KG1 (cell line): ENCODE measurements at regions not wholly inside any gene's neighbourhood (a gene's known extent, or its start where the extent isn't known, plus 50 kb on each side); places are given as distances from the start of the nearest gene placed in this dataset.

Source experiments
- DNase-seq: peaks from one replicate; lab custom pipeline; 2025; lab: John Stamatoyannopoulos, UW

DNA sequence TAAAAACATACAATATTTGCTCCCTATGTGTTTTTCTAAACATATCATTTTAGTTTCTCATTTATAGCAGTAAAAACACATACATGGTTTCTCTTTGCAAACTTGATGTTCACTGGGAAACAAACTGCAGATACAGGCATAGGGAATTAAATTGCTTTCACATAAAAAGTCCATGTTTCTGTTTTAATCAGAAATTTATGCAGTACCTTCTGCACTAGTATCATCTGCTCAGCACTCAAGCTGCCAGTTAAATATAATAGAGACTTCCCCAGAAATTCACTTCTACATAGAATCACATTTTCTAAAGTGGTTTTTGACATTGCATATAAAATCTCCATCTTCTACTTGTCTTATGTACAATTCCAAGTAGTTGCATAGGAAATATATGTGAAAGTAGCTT lies 1107.3 kb upstream of the NRXN1 start:
- no peak for DNase-seq

DNA sequence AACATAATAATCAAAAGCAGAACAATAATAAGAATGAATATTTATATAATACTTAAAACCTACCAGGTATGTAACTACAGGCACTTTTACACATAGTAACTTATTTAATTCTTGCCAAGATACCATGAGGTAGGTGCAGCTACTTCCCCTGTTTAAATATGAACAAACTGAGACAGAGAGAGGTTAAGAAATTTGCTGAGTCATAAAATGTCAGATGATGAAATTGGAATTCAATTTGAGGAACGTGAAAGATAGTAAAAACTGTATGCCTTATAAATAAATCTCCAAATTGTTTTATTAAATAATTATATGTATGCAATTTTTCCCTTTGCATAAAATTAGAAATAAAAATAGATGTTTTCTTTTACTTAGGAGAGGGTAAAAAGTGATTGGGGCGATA lies 1103.3 kb upstream of the NRXN1 start:
- no peak for DNase-seq

DNA sequence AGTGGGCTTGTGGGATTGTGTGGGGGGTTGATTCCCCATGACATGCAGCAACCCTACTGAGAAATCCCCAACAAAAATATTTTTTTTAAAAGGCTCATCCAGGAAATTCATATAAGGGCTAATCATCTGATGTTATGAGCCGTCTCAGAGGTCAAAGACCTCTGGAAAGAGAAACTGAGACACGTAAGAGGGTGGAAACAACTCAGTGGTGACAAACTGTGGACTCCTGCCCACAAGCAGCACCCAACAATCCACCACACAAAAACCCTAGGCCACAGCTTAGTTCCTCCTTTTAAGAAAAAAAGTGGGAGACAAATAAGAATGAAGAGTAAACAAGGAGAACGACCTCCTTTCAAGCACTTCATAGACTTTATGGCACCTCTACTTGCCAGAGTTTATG lies 1096.1 kb upstream of the NRXN1 start:
- no peak for DNase-seq

DNA sequence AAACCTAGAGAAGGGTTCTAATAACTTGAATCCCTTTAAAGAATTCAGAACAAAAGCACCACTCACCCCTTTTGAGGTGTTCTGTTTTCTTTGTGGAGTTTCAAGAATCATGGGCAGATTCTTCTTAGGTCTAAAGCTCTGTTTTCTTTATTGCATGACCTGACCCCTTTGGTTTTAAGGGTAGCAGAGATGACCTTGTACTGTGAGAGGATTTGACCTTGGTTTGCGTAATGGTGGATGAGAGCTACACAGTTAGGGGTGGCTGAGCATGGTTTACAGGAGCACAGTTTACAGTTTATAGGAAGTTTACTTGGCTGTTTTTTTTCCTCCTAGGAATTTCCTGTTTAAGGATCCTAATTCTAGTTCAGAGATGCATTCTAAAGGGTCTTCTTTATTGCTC lies 1095.6 kb upstream of the NRXN1 start:
- no peak for DNase-seq

DNA sequence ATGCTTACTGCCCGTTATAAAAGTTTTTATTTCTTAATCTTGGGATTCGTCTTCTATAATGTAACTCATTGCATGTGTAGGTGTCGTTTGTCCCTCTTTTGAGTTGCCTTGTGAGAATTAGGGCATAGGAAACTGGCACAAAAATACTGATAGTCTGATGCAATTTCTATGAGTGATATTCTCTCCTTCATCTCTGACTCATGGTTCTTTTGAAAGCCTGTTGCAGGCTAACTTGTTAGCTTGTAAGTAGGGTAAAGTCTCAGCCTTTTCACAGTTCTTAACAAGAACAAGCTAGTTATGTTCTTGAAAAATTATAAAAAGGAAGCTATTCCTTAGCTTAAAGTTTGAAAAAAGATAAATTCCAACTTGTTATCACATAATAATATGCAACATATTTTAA lies 1085.4 kb upstream of the NRXN1 start:
- DNase-seq: no peak

DNA sequence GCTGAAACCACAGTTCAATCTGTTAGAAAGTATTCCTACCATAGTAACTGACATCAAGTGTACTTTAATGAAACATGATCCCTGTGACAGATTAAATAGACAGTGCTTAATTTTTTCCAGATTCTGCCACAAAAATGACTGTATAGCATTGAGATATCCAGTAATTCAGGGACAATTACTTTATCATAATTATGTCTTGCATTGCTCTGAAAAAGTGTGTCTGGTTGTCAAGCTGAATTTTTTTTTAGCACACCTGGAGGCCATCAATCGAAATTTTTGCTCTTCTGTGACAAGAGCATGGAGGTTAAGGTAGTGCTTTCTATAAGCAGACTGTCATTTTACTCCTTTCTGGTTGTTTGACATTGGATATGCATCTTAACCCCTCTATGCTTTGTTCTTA lies 1083.8 kb upstream of the NRXN1 start:
- no peak for DNase-seq

DNA sequence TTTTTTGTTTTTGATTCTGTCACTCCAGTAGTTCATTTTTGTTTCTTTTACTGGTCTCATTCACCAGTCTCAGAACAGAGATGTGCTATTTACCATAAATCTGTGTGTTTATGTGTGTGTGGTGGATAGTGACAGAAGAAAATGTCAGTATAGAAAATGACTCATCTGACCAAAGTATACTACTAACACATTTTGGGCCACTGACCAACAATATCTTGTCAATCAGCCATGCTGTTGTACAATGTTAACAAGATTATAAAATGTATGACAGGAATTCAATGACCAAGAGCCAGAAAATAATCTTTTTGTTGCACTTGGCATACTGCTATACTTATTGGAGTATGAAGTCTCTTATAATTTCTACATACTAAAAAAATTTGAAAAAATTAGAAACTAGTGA lies 1081.4 kb upstream of the NRXN1 start:
- no peak for DNase-seq

DNA sequence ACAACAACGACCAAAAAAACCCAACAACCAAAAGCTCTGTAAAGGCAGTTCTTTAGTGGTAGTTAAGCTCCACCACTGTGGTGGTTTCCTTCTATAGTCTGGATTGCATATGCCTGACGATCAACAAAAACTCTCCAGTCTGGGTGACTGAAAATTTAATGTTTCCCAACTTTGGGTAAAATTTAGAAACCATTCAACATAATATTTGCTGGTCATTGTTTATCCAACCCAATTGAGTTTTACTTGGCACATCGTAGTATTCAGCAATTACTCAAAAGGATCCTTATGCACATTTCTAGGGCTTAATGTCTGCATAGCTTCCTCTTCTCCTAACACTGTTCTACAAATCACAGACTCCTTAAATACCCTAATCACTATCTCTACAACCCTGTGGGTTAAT lies 1080.2 kb upstream of the NRXN1 start:
- DNase-seq: no peak

DNA sequence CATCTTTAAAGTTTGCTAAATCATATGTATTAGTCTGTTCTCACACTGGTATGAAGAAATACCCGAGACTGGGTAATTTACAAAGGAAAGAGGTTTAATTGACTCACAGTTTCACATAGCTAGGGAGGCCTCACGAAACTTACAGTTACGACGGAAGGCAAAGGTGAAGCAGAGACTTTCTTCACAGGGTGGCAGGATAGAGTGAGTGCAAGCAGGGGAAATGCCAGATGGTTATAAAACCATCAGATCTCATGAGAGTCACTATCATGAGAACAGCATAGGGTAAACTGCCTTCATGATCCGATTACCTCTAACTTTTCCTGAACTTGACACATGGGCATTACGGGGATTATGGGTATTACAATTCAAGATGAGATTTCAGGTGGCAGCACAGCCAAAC lies 1075.2 kb upstream of the NRXN1 start:
- no peak for DNase-seq

DNA sequence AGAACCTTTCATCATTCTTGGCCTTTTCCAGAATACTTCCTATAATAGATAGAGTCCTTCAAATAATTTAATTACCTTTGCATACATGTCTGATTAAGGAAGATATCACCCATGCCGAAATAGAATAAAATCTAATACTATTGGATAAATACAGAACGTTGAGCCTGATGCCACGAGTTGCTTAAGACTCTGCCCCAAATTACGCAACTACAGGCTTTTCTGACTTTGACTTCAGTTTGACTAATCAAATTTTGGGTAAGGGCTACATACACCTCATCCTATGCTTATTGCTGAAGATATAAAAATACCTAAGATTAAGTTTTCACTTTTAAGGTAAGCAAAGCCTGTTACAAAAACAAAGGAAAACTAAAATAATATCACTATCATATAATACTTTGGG lies 1065.1 kb upstream of the NRXN1 start:
- DNase-seq: no peak

DNA sequence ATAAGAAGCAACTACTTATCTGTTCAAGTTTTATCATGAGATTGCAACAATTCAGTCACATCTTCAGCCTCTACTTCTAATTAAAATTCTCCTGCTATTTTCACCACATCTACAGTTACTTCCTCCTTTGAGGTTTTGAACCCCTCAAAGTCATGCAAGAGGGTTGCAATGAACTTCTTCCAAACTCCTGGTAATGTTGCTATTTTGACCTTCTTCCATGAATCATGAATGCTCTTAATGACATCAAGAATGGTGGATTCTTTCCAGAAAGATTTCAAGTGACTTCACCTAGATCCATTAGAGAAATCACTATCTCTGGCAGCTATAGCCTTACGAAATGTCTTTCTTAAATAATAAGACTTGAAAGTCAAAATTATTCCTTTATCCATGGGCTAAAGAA lies 1052.8 kb upstream of the NRXN1 start:
- no peak for DNase-seq

DNA sequence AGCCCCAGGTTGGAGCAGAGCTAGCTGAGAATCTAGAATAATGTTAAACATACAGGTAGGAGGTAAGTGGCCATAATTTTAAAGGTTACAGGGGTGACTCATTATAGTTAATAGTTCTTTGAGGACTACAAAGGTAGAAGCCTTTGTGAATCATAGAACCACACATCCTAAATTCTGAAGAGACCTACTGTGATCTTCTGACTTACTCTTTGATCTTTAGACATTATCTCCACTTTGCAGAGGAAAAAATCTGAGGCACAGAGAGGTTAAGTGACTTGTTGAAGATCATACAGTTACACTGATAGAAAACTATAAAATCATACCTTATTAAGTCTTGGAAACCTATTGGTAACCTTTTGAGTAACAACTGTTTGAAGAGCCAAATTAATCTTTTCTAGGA lies 1051.3 kb upstream of the NRXN1 start:
- no peak for DNase-seq

DNA sequence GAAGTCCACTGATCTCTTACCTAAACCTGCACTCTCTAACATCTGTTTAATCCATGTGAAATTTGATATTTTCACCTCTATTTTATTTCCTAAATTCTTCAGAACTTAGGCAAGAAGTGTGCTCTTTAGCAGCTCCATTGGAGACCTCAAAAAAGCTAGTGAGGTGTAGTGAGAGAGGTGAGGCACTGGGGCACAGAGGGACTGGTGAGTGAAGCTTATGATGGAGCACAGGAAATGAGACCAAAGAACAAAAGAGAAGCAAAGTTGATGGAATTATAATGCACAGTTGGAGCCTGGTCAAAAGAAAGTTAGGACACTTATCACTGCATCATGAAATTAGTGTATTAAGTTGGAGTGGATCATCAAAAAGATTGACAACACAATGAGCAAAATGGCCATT lies 1050.7 kb upstream of the NRXN1 start:
- DNase-seq: no peak

DNA sequence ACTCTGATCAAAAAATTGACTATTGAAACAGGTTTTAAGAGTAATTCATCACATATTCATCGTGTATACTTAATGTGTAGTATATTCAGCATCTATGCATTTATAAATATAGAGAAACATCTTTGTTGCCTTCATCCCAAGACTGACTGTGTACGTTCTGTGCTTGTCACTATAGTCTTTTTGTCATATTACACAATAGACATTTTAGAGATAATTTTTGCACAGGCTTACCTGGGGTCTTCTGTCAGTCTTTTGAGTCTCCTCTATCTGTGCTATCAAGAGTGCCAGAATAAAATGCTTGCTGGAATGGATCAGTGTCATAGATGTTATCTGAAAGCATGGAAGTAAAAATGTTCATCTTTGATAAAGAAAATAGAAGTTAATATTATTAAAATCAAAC lies 1047.7 kb upstream of the NRXN1 start:
- DNase-seq: no peak

DNA sequence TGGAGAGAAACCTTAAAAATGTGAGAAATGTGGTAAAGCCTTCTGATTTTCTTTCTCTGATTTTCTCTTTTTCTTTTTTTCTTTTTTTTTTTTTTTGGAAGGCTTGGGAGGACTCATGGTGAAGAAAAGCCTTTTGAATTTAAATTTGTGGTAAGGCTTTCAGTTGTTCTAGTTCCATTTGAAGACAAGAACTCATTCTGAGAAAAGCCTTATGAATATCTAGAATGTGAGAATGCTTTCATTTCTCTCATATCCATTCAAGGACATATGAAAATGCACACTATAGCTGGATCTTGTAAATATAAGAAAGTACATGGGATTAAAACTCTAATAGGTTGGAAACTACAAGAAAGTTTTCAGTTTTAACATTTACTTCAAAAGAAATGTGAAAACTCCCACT lies 1045.2 kb upstream of the NRXN1 start:
- no peak for DNase-seq

DNA sequence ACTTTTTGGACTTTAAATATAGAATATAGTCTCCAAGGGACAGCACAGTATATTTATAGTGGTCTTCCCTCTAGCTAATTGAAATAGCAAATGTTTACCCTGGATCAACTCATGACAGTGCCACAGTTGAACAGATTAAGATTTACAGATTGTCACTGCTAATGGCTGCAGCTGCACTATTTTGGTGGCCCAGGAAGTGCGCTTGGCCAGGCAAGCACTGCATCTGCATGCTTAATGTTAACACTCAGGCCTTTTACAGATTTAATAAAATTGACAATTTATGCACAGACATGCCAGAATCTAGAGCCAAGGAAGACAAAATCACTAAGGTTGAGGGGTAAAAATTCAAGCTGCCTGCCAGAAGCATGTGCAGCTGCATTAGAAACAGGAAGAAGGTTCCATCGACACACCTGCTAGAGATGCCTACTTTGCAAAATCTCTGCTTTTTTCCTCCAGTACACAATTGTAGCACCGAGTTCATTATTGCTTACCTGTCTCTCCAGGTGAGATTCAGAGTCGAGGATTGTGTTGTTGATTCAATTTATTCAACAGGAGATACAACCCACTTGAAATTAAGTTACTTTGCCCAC lies 1042.3 kb upstream of the NRXN1 start:
- DNase-seq: no peak

DNA sequence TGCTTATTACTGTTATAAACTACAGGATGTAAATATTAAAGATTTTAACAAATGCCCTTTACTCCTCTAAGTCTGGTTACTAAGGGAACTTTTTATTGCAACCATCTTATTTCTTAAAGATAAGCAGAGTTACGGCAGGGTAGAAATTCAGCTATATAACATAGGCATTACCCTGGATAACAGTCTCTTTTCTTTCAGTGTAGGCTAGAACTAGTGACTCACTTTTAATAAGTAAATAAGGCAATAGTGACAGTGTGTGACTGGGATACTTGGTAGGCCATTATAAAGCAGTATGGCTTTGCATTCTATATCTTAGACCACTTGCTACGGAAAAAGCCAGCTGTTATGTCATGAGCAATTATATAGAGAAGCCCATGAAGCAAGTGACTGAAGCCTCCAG lies 1041.0 kb upstream of the NRXN1 start:
- no peak for DNase-seq

DNA sequence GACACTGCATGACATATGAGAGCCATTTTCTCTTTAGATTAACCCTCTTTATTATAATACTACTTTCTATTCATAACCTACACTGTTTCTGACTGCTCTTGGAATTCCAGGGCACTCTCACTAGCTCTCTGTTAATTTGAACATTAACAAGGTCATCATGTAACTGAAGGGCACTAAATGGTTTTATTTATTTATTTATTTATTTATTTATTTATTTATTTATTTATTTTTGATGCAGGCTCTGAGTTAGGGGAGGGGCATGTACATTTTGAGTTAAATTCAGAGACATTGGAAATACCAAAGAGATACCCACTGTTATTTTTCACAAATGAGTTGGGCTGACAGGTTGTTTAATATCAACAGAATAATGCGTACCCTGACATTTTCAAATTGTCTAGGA lies 1038.7 kb upstream of the NRXN1 start:
- DNase-seq: no peak

DNA sequence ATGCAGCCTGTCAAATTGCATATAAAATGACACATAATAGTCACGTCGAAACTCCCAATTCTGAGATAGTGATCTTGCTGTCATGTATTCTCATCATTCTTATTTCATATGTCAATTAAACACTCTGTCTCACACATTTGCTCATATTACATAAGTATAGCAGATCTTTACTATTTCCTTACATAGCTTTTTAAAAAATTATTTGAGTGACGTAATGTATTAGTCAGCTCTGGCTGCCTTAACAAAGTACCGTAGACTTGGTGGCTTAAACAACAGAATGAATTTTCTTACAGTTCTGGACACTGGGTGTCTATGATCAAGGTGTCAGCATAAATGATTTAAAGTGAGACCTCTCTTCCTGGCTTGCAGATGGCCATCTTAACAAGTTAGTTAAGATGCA lies 1032.3 kb upstream of the NRXN1 start:
- DNase-seq: no peak

DNA sequence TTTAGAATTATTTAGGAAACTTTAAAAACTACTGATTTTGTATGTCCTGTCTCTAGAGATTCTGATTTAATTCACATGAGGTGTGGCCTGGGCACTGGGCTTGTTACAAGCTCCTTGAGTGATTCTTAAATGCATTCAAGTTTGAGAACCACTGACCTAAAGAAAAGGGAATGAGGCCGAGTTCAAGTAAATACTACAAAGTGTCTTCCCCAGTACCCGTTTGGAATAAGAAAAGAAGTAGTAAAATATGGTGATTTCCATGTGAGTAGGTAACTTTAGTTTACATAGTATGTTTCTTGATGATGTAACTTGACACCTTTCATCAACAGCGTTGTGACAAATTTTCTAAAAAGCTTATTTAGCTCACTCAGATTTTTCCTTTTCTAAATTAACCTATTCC lies 1022.9 kb upstream of the NRXN1 start:
- DNase-seq: no peak

DNA sequence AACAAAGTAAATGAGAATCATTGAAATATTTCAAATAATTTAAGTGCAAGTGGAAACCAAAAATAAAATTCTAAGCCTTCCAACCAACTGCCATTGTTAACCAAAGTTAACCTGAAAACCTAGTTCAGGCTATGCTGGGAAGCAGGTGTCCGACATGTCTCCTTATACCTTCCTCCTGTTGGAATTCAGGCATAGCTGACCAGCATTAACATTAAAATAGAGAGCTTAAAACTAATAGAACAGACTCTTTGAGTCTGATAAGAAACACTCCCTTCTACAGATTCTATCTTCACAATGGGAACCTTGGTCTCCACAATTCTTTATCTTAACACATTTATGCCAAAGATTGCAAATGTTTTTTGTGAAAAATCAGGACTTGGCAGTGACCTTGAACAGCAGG lies 1004.9 kb upstream of the NRXN1 start:
- no peak for DNase-seq

DNA sequence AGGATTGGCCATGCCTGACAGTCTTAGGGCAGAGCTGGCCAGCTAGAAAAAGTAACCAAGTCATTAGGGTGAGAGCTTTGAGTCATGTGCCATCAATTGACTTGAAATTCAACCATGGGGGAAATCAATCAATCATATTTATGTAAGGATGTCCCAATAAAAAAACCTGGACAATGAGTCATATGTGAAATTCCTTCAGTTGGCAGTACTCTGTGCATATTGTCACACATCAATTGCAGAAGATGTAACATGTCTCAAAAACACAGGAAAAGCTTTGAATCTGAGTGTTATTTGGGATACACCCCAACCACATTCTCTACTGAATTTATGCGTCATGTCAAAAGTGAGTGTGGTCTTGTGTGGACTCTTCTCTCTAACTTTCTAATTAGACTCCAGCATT lies 1004.1 kb upstream of the NRXN1 start:
- DNase-seq: no peak

DNA sequence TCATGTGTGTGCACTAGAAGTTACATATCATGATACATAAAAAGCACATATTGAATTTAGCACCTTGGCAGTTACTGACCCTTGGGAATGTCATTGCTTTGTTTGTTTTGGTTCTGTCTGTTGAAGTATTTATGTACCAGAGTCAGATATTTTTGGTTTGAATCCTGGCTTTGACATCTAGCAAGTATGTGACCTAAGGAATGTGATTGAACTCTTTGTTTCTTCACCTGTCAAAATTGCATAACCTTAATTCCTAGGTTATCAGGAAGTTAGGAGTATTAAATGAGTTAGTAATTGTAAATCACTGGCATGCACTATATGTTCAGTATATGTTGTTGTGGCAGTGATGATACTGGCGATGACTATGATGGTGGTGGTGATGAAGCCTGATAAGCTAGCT lies 1003.5 kb upstream of the NRXN1 start:
- DNase-seq: no peak

DNA sequence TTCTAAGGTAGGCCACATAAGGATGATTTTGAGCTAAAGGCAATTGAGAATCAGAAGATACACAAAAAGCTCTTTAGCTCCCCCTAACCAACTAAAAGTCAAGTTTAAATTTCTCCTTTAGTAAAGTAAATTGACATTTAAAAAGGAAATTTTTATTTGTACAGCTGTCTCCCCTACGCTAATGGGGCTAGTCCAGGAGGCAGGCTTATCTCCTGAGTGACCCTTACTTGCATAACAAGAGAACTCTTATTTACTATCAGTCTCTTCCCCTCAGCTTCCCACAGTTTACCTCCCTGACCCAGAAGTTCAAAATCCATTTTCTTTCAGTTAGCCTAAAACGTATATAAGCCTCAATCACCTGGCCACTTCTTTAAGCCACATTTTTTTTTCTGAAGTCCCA lies 1002.8 kb upstream of the NRXN1 start:
- DNase-seq: no peak

DNA sequence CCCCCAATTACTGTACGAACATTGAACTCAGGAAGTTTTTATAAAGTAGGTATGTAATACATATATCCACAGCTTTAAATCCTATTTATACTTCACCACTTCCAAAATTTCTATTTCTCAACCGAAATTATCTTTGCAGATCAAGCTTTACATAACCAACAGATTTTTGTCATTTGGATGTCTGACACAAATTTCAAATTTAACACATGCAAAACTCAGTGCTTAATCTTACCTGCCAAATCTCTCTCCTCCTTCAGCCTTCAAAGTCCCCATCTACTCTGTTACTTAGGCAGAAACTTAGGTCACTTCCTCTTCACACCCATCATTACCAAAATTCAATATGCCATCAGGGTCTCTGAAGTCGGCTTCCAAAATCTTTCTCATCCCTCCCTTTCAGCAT lies 990.1 kb upstream of the NRXN1 start:
- no peak for DNase-seq
